H9 (cell line): ENCODE measurements at regions not wholly inside any gene's neighbourhood (a gene's known extent, or its start where the extent isn't known, plus 50 kb on each side); places are given as distances from the start of the nearest gene placed in this dataset.

Experiments used
- DNase-seq: peaks from one replicate; pipeline ENCODE4 v3.0.0-alpha.2; 2017
- H2AFZ ChIP-seq: one replicate; pipeline ENCODE4 v1.6.1; 2013; ENCODE audit warnings: mild to moderate bottlenecking, low read length, control low read depth, moderate library complexity
- H2AK5ac ChIP-seq: 2 replicates; pipeline ENCODE4 v1.6.1; 2013; ENCODE audit warnings: low read length, control low read depth, mixed read lengths; ENCODE audit not compliant: insufficient read length
- H2BK120ac ChIP-seq: one replicate; pipeline ENCODE4 v1.6.1; 2013; ENCODE audit warnings: low read depth, mild to moderate bottlenecking, low read length, control low read depth, inconsistent platforms; ENCODE audit not compliant: poor library complexity, severe bottlenecking
- H2BK12ac ChIP-seq: 2 replicates; pipeline ENCODE4 v1.6.1; 2013; ENCODE audit warnings: low read length, control low read depth, mixed read lengths, low read depth; ENCODE audit not compliant: insufficient read length
- H2BK15ac ChIP-seq: 2 replicates; pipeline ENCODE4 v1.6.1; 2013; ENCODE audit warnings: low read depth, low read length, control low read depth
- H2BK20ac ChIP-seq: one replicate; pipeline ENCODE4 v1.6.1; 2013; ENCODE audit warnings: low read depth, mild to moderate bottlenecking, low read length, control low read depth, inconsistent platforms; ENCODE audit not compliant: poor library complexity, severe bottlenecking
- H2BK5ac ChIP-seq: 2 replicates; pipeline ENCODE4 v1.6.1; 2013; ENCODE audit warnings: low read length, control low read depth, mixed read lengths; ENCODE audit not compliant: insufficient read length
- H3K14ac ChIP-seq: 2 replicates; pipeline ENCODE4 v1.6.1; 2013; ENCODE audit warnings: low read length, control low read depth; ENCODE audit not compliant: insufficient read depth
- H3K18ac ChIP-seq: 2 replicates; pipeline ENCODE4 v1.6.1; 2013; ENCODE audit warnings: low read depth, mild to moderate bottlenecking, mixed read lengths, low read length, control low read depth; ENCODE audit not compliant: insufficient read length
- H3K23ac ChIP-seq: 2 replicates; pipeline ENCODE4 v1.6.1; 2013; ENCODE audit warnings: low read length, control low read depth, mixed read lengths, low read depth; ENCODE audit not compliant: insufficient read length
- H3K23me2 ChIP-seq: 2 replicates; pipeline ENCODE4 v1.6.1; 2013; ENCODE audit warnings: low read depth, mild to moderate bottlenecking, mixed read lengths, low read length, control low read depth; ENCODE audit not compliant: insufficient read length, poor library complexity, severe bottlenecking
- H3K27ac ChIP-seq: 2 replicates; pipeline ENCODE4 v1.5.1; 2013; ENCODE audit warnings: low read length, control low read depth, mixed read lengths, low read depth; ENCODE audit not compliant: insufficient read length
- H3K27me3 ChIP-seq: 2 replicates; pipeline ENCODE4 v1.6.1; 2013; ENCODE audit warnings: low read length, control low read depth, inconsistent platforms; ENCODE audit not compliant: insufficient read depth
- H3K4ac ChIP-seq: 2 replicates; pipeline ENCODE4 v1.6.1; 2013; ENCODE audit warnings: low read depth, mild to moderate bottlenecking, control low read depth, inconsistent platforms, low read length, moderate library complexity
- H3K4me1 ChIP-seq: 2 replicates; pipeline ENCODE4 v1.6.1; 2013; ENCODE audit warnings: low read length, control low read depth, inconsistent platforms; ENCODE audit not compliant: insufficient read depth
- H3K4me2 ChIP-seq: 2 replicates; pipeline ENCODE4 v1.6.1; 2013; ENCODE audit warnings: low read length, control low read depth, mixed read lengths; ENCODE audit not compliant: insufficient read length, insufficient read depth
- H3K56ac ChIP-seq: 2 replicates; pipeline ENCODE4 v1.6.1; 2013; ENCODE audit warnings: low read depth, mild to moderate bottlenecking, mixed read lengths, low read length, control low read depth; ENCODE audit not compliant: insufficient read length
- H3K79me1 ChIP-seq: 2 replicates; pipeline ENCODE4 v1.6.1; 2013; ENCODE audit warnings: low read depth, mild to moderate bottlenecking, moderate library complexity, low read length, control low read depth, inconsistent platforms; ENCODE audit not compliant: insufficient read depth, poor library complexity, severe bottlenecking
- H3K79me2 ChIP-seq: 2 replicates; pipeline ENCODE4 v1.6.1; 2013; ENCODE audit warnings: low read length, control low read depth, inconsistent platforms; ENCODE audit not compliant: insufficient read depth
- H3K9ac ChIP-seq: 2 replicates; pipeline ENCODE4 v1.6.1; 2013; ENCODE audit warnings: low read length, control low read depth, mixed read lengths; ENCODE audit not compliant: insufficient read length; ENCODE audit errors: extremely low read depth
- H3K9me3 ChIP-seq: one replicate; pipeline ENCODE4 v1.6.1; 2013; ENCODE audit warnings: low read depth, low read length, inconsistent platforms; ENCODE audit not compliant: control insufficient read depth
- H3T11ph ChIP-seq: one replicate; pipeline ENCODE4 v1.6.1; 2013; ENCODE audit warnings: mild to moderate bottlenecking, low read length, control low read depth, inconsistent platforms
- H4K20me1 ChIP-seq: one replicate; pipeline ENCODE4 v1.6.1; 2013; ENCODE audit not compliant: control insufficient read depth, insufficient read length, insufficient read depth
- H4K5ac ChIP-seq: 2 replicates; pipeline ENCODE4 v1.6.1; 2013; ENCODE audit warnings: low read depth, mild to moderate bottlenecking, mixed read lengths, low read length, control low read depth; ENCODE audit not compliant: insufficient read length
- H4K8ac ChIP-seq: replicated peaks from 2 replicates; pipeline ENCODE4 v1.6.1; 2013; ENCODE audit warnings: low read length, control low read depth, mixed read lengths, low read depth; ENCODE audit not compliant: insufficient read length
- H4K91ac ChIP-seq: 2 replicates; pipeline ENCODE4 v1.6.1; 2013; ENCODE audit warnings: low read depth, mild to moderate bottlenecking, moderate library complexity, mixed read lengths, low read length, control low read depth; ENCODE audit not compliant: insufficient read length
- H3K27ac Mint-ChIP-seq, 3 experiments: 2 replicates in 2 of 3; 3 replicates in 1 of 3; pipeline ENCODE4 v1.8.0; 2020 to 2021; ENCODE audit warnings: mixed read lengths in 3 of 3, mild to moderate bottlenecking in 1 of 3, moderate library complexity in 1 of 3
- H3K27me3 Mint-ChIP-seq: 2 replicates; pipeline ENCODE4 v1.8.0; 2021; ENCODE audit warnings: low read depth, mild to moderate bottlenecking, moderate library complexity, mixed read lengths
- H3K36me3 Mint-ChIP-seq, 3 experiments: 2 replicates in 2 of 3; 3 replicates in 1 of 3; pipeline ENCODE4 v1.8.0; 2020 to 2021; ENCODE audit warnings: low read depth in 3 of 3, mixed read lengths in 3 of 3; ENCODE audit not compliant: insufficient read depth in 1 of 3
- H3K4me1 Mint-ChIP-seq, 2 experiments: 2 replicates each; pipeline ENCODE4 v1.8.0; 2020; ENCODE audit warnings: mixed read lengths in 2 of 2
- H3K4me3 Mint-ChIP-seq, 2 experiments: 2 replicates in 1 of 2; 3 replicates in 1 of 2; pipeline ENCODE4 v1.8.0; 2020 to 2021; ENCODE audit warnings: mild to moderate bottlenecking in 2 of 2, mixed read lengths in 2 of 2, moderate library complexity in 1 of 2
- H3K9me3 Mint-ChIP-seq, 2 experiments: 2 replicates in 1 of 2; 3 replicates in 1 of 2; pipeline ENCODE4 v1.8.0; 2020; ENCODE audit warnings: mild to moderate bottlenecking in 2 of 2, mixed read lengths in 2 of 2, moderate library complexity in 1 of 2
- WGBS: extraction: QIAGEN DNeasy Blood & Tissue Kit; methylation state at CpG from one replicate; pipeline ENCODE4 v1.1.7; 2013; ENCODE audit warnings: missing lambda C conversion rate, low lambda C conversion rate, mixed read lengths; ENCODE audit not compliant: insufficient read length; ENCODE audit errors: extremely low coverage; 5-methylcytosine and 5-hydroxymethylcytosine counted together
- TF ChIP-seq, protein P1 (sequence below): fragments of 200-600 bp; sonication (generic); conservative IDR thresholded peaks from 3 replicates; pipeline ENCODE4 v1.8.0; 2021; ENCODE audit warnings: antibody characterized with exemption, mild to moderate bottlenecking

DNA sequence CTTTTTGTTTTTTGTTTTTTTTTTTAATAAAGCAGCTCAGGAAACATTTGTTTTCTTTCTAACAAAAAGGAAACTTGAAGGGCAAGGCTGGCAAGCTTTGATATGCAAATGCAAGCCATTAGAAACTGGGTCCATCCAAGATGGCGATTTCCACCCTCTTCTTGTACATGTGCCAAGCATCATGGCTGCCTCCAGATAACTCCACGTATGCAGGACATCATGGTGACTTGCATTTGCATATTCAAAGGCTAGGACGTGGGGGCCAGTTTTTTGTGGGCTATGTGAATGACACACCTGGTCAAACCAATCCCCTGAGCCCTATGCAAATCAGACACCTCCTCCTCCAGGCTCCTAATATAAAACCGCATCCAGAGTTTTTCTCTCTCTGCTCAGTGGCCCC lies 692.6 kb downstream of the FAM133A start:
- H3T11ph ChIP-seq, result no peak overlapping the region
- no peak for DNase-seq
- no peaks in the 10 kb centered on the region for H3K27me3 Mint-ChIP-seq

More for the DNA sequence above, 692.6 kb downstream of the FAM133A start:
- no peak overlapping the region for H3K27ac Mint-ChIP-seq
- no peaks in the 10 kb centered on the region for H3K9me3 ChIP-seq
- H2AK5ac ChIP-seq, result no peak overlapping the region
- peaks cover 26 to 67% (median 35%) of the 10 kb centered on the region in 3 experiments for H3K36me3 Mint-ChIP-seq
- H2AFZ ChIP-seq, result no peak overlapping the region
- H4K5ac ChIP-seq, result no peak overlapping the region
- no peak overlapping the region for H3K18ac ChIP-seq
- no peak overlapping the region for H4K91ac ChIP-seq
- no CpG with 5 or more reads among the region's 4 CpGs for WGBS
- H3K4me2 ChIP-seq, result no peak overlapping the region
- H3K23me2 ChIP-seq, result no peaks in the 10 kb centered on the region
- H3K14ac ChIP-seq, result no peak overlapping the region
- H3K4me3 Mint-ChIP-seq, result no peak overlapping the region
- H3K23ac ChIP-seq, result no peak overlapping the region
- no peaks in the 10 kb centered on the region for H4K20me1 ChIP-seq
- H3K4ac ChIP-seq, result no peak overlapping the region
- no peaks in the 10 kb centered on the region for H3K27me3 ChIP-seq
- peaks cover 10 to 38% of the 10 kb centered on the region in 2 experiments; a peak in 4 of 5 replicates for H3K9me3 Mint-ChIP-seq
- no peak overlapping the region for H2BK20ac ChIP-seq
- TF ChIP-seq, protein P1, sequence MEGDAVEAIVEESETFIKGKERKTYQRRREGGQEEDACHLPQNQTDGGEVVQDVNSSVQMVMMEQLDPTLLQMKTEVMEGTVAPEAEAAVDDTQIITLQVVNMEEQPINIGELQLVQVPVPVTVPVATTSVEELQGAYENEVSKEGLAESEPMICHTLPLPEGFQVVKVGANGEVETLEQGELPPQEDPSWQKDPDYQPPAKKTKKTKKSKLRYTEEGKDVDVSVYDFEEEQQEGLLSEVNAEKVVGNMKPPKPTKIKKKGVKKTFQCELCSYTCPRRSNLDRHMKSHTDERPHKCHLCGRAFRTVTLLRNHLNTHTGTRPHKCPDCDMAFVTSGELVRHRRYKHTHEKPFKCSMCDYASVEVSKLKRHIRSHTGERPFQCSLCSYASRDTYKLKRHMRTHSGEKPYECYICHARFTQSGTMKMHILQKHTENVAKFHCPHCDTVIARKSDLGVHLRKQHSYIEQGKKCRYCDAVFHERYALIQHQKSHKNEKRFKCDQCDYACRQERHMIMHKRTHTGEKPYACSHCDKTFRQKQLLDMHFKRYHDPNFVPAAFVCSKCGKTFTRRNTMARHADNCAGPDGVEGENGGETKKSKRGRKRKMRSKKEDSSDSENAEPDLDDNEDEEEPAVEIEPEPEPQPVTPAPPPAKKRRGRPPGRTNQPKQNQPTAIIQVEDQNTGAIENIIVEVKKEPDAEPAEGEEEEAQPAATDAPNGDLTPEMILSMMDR, result no peak
- no peak overlapping the region for H3K56ac ChIP-seq
- no peak overlapping the region for H2BK5ac ChIP-seq
- no peak overlapping the region for H4K8ac ChIP-seq
- no peak overlapping the region for H2BK120ac ChIP-seq
- no peaks in the 10 kb centered on the region for H3K79me2 ChIP-seq
- H2BK15ac ChIP-seq, result no peak overlapping the region
- peaks cover 29 to 37% of the 10 kb centered on the region in 2 experiments for H3K4me1 Mint-ChIP-seq
- H3K79me1 ChIP-seq, result no peaks in the 10 kb centered on the region
- H3K4me1 ChIP-seq, result peaks cover 4% of the 10 kb centered on the region; the same call in 1 of the 2 replicates
- H3K9ac ChIP-seq, result no peak overlapping the region
- no peak overlapping the region for H2BK12ac ChIP-seq
- H3K27ac ChIP-seq, result no peak overlapping the region
